IPS DF 19.7 (cell line): ENCODE measurements at regions not wholly inside any gene's neighbourhood (a gene's known extent, or its start where the extent isn't known, plus 50 kb on each side); places are given as distances from the start of the nearest gene placed in this dataset.
A peak's percentile ranks its signal among the peaks of the same experiment; 100 is the strongest.

Experiments
- DNase-seq: peaks from one replicate; pipeline ENCODE4 v3.0.0-alpha.2; 2013; ENCODE audit warnings: low read depth, low spot score

DNA sequence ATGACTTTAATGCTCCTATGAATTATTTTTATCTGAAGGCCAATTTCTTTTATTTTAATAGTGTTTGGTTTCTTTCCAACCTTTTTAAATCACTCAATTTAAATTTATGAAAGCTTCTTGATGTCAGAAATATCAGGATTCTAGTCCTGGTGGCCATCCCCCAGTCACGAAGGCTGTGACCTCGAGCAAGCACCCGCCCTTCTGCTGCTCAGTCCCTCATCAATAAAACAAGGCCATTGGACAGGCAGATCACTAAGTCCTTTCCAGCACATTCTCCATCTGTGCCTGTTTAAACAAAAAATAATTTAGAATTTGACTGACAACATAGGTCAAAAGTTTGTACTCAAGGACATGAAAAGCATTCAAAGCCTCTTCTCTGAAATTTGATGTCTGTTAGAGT lies 483.6 kb upstream of the VRK2 start:
- no peak for DNase-seq

DNA sequence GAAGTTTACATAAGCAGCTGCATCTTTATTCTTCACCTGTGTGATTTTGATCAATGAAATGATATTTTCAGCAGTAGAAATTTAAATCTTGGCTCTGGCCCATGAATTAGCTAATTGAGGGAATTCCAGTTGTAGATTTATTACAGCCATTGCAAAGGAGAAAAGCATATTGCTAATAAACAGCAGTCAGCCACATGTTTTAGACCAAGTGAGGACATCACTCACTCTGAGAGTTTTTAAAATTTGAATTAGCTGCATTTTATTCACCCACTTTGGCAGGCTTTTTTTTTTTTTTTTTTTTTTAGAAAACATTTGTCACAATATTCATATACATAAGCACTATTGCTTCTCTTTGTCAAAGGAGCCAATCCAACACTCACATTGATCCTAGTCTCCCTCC lies 479.4 kb upstream of the VRK2 start:
- no peak for DNase-seq

DNA sequence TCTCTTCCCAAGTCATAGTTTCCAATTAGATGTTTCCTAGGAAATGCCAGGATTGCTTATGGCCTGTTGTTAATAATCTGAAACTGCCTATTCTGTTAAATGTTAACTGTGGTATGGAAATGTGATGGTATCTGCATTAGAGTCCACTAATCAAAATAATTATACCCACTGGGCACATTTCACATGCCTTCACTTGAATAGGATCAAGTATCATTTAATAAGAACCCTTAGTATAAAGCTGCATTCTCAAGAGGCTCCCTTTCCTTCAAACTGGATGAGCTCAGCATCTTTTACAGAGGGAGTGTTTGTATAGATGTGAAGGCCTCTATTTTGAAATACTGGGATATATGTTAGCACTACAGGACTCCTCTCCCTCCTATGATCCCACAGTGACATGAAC lies 477.2 kb upstream of the VRK2 start:
- DNase-seq: no peak

DNA sequence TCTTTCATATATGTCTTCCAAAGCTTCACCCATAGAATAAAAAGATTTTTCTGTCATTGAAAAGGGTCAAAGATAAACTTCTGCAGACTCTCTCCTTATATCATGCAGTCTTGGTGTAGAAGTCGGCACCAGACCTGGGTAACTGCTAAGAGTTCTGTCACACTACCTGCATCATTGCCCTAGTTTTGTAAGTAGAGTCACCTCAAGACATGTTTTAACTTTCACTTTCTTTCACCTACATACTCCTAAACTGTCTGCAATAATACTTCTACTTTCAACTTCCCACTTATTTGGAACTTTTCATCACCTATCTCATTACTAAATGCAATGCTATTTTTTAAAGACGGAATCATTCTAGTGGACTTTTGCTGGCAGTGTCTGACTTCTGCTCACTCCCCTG lies 475.6 kb upstream of the VRK2 start:
- no peak for DNase-seq

DNA sequence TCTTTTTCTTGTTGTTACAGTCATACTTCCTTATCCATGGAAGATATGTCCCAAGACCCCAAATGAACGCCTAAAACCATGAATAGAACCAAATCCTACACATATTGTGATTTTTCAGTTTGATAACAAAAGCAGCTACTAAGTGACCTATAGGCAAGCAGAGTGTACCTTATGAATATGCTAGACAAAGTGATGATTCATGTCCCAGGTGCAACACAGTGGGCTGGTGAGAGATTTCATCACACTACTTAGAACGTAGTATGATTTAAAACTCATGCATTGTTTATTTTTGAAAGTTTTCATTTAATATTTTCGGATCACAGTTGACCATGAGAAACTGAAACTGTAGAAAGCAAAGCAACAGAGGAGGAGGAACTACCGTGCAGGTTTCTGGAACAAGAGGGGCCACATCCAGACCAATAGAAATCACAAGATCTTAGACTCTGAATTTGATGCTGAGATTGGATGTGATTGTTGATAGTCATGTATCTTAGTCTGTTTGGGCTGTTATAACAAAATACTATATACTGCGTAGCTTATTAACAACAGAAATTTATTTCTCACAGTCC lies 470.8 kb upstream of the VRK2 start:
- no peak for DNase-seq

- DNase-seq: no peak
These were observed 469.6 kb upstream of the VRK2 start for GRCh38 chr2:57576983-57577382.

DNA sequence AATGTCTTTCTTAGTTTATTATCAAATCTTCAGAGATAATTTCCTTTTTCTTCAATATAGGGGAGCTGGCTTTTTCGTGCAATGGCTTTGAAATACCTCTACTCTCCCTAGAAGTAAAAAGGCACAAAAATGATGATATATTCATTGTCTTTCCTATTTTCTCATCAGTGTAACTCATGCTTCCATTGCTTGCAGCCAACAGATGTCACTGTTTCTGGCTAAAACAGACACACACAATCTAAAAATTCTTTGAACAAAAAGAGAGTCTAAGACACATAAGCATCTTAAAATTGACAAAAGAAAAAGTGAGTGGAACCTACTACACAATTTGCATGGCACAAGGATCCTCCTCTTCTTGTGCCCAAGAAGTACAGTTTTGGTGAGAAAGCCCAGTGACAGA lies 448.7 kb upstream of the VRK2 start:
- DNase-seq: no peak

DNA sequence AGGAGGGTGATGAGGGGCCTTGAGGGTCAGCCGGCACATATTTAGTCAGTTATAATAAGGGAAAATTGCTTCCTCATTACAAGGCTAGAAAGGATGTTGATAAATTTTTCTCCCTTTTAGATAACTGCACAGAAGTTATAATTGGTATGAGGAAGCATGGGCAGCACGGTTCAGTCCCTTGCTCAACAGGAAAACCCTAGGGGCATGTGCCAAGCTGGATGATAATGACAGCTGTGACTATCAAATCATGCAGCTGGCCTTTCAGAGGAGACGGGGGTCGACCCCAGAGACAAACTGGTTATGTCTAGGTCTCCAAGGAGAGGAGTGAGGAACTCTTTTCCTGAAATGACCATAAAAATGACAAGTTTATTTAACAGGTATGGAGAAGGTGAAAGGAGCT lies 448.1 kb upstream of the VRK2 start:
- DNase-seq: no peak

GRCh38 chr2:57602733-57603132 lies 443.9 kb upstream of the VRK2 start:
- DNase-seq: no peak

- DNase-seq: no peak
These were observed 431.6 kb upstream of the VRK2 start for GRCh38 chr2:57614988-57615387.

- DNase-seq: no peak
These were observed 430.6 kb upstream of the VRK2 start for GRCh38 chr2:57615855-57616556.

GRCh38 chr2:57617318-57617717 lies 429.3 kb upstream of the VRK2 start:
- DNase-seq: no peak

GRCh38 chr2:57621122-57621663 lies 425.4 kb upstream of the VRK2 start:
- DNase-seq: no peak

DNA sequence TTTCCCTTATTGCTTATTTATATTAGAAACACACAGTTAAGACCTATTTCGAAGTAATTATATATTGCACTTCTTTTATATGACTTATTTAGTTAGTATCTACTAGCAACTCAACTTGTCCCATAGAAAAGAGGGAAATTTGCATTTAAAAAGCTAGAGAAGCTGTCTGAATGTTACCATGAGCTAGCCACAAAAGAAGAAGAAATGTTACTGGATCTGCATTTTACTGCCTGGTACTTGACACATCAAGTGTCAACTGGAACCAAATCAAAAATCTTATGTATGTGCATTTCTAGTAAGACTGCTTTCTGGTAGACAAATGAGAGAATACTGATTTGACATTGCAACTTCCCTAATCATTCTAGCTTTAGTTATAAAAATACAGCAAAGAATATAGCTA lies 424.6 kb upstream of the VRK2 start:
- DNase-seq: peak; percentile 5

- no peak for DNase-seq
These were observed 390.4 kb upstream of the VRK2 start for GRCh38 chr2:57656198-57656597.

DNA sequence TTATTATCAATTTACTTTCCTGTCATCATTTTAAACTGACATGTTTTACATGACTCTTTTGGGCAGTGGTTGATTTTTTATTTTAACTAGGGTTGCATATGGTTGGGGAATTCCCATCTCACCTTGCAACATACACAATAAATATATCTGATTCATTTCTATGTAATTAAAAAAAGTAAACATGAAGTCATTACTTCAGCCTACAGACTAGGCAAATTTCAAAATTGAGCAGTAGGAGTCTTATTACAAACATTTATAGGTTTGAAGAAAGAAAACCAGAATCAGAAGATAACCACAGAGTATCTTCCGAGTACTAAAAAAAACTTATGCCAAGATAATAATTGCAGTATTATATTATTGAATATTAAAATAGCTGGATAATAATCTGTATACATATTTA lies 377.0 kb upstream of the VRK2 start:
- no peak for DNase-seq

- DNase-seq: no peak
These were observed 372.6 kb upstream of the VRK2 start for GRCh38 chr2:57674025-57674424.

- DNase-seq: no peak
These were observed 371.9 kb upstream of the VRK2 start for GRCh38 chr2:57674743-57675142.

DNA sequence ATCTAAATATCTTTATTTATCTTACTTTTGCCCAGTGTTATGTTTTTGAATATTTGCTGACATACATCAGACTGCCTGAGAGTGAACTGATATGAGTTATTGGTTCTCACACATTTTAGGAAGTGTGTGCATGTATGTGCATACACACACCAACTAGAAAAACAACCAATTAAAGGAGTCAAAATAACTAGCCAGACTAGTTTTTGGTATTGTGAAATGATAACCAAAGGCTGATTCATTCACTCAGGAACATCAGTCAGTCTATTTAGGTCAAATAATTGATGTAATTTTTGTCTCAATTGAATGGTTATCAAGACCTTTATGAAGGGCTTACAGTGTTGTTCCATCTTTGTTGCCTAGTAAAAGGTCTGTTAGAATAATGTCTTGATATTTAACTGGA lies 369.3 kb upstream of the VRK2 start:
- no peak for DNase-seq

DNA sequence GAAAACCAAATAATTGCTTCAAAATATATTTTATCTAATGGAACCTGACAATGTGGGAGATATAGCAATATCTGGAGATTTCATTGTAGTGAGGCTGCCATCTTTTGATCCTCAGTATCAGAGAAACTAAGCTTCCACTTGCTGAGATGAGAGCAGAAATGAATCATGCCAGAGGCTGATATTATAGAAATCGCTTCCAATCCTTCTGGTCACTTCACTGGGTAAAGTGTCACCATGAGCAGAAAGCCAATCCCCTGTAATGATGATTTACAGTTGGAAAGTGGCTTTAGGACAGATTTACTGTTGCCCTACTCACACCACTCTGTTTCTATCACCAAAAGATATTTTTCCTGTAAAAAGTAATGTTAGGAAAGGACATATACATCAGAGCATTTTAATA lies 365.0 kb upstream of the VRK2 start:
- DNase-seq: no peak

DNA sequence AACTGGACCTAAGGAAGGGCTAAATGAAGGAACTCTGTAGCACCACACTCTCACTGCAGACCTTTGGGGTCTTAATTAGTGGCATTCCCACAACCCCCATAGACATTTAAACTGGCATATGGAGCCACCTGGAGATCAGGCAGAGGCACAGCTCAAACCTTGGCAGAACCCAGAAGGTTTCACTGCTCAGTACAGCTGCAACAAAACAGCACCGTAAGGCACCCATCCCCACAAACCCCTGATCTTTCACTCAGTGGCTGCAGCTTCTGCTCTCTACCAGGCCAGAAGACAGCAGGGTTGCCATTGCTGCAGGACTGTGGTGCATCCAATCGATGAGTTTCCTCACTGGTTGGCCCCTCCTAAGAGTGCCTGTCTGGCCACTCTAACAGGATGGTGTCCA lies 361.6 kb upstream of the VRK2 start:
- no peak for DNase-seq

GRCh38 chr2:57692395-57692794 lies 354.2 kb upstream of the VRK2 start:
- DNase-seq: no peak

GRCh38 chr2:57693177-57693576 lies 353.4 kb upstream of the VRK2 start:
- DNase-seq: no peak

DNA sequence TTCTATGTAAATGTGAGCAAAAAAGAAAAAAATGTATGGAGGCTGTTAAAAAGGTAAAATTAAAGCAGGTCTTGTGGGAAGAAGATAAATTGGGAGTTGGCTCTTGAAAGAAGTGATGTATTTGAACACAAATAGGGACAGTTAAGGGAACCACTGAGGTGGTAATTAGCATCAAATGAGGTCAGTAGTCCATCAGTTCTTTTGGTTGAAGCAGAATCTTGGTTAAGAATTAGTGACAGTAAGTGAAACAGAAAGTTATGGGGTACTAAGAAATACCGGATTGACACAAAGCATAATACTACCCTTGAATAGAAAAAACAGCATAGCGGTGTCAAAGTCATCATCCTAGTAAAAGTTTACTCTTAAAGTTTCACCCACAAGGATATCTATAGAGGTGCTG lies 352.6 kb upstream of the VRK2 start:
- DNase-seq: no peak
